Endothelial cell of umbilical vein (primary cell): ENCODE measurements at regions not wholly inside any gene's neighbourhood (a gene's known extent, or its start where the extent isn't known, plus 50 kb on each side); places are given as distances from the start of the nearest gene placed in this dataset.

ENCODE experiments used
- BruUV-seq: library from RNA; stranded (reverse); fragments of 400-500 nt; replicated peaks from 2 replicates; lab custom pipeline; 2021; lab: Mats Ljungman, UMichigan
- CTCF ChIA-PET: fragments of 300-600, 350-600 bp; sonication (Branson Sonifier 250); formaldehyde crosslinking; loops from one replicate; lab custom pipeline; 2021; ENCODE audit warnings: antibody characterized with exemption, inconsistent platforms; lab: Charles Lee
- POLR2A ChIA-PET: fragments of 300-600, 350-600 bp; sonication (Branson Sonifier 250); formaldehyde crosslinking; loops from one replicate; lab custom pipeline; 2021; ENCODE audit warnings: antibody characterized with exemption, inconsistent platforms; lab: Charles Lee
- DNase-seq: peaks from one replicate; pipeline ENCODE4 v3.0.0-alpha.2; 2011; ENCODE audit warnings: low read depth, low spot score
- FAIRE-seq: peaks from 2 replicates; lab custom pipeline; 2011; peaks lifted over from hg19 to GRCh38; lab: Jason Lieb, UNC
- H2AFZ ChIP-seq: 2 replicates; pipeline ENCODE4 v1.6.0; 2012; ENCODE audit warnings: low read depth, low read length, control low read depth, inconsistent platforms
- H3K27ac ChIP-seq: 2 replicates; pipeline ENCODE4 v1.5.1; 2011; ENCODE audit warnings: low read depth, mild to moderate bottlenecking, control low read depth, low read length, moderate library complexity; ENCODE audit not compliant: insufficient read depth
- H3K27me3 ChIP-seq, 2 experiments: 2 replicates each; pipeline versions ENCODE4 v1.6.0 to v1.6.1; 2011; ENCODE audit warnings: low read length in 2 of 2, mixed read lengths in 1 of 2; ENCODE audit not compliant: control insufficient read depth in 2 of 2, insufficient read depth in 2 of 2
- H3K36me3 ChIP-seq, 2 experiments: 2 replicates in 1 of 2; 3 replicates in 1 of 2; pipeline ENCODE4 v1.5.1; 2011; ENCODE audit warnings: low read length in 2 of 2, mild to moderate bottlenecking in 1 of 2, moderate library complexity in 1 of 2; ENCODE audit not compliant: control insufficient read depth in 2 of 2, insufficient read depth in 2 of 2; ENCODE audit errors: extremely low read depth in 1 of 2
- H3K4me1 ChIP-seq: 3 replicates; pipeline ENCODE4 v1.5.1; 2011; ENCODE audit warnings: mild to moderate bottlenecking, low read length; ENCODE audit not compliant: control insufficient read depth, insufficient read depth; ENCODE audit errors: extremely low read depth
- H3K4me2 ChIP-seq: 2 replicates; pipeline ENCODE4 v1.6.1; 2011; ENCODE audit warnings: low read length, control low read depth, mixed read lengths; ENCODE audit not compliant: insufficient read depth
- H3K4me3 ChIP-seq, 3 experiments: fragments of 200-600 bp in 1 of 3; sonication (generic), shearing (Covaris generic) in 1 of 3; replicated peaks in 1 of 3; 2 replicates each; pipeline ENCODE4 v1.5.1; 2011 to 2016; ENCODE audit warnings: control low read depth in 3 of 3, low read length in 3 of 3, mild to moderate bottlenecking in 2 of 3, inconsistent platforms in 1 of 3, low read depth in 1 of 3, moderate library complexity in 1 of 3; ENCODE audit not compliant: insufficient read depth in 1 of 3
- H3K79me2 ChIP-seq: 2 replicates; pipeline ENCODE4 v1.6.0; 2012; ENCODE audit warnings: low read length, inconsistent platforms; ENCODE audit not compliant: control insufficient read depth, insufficient read depth
- H3K9ac ChIP-seq: replicated peaks from 2 replicates; pipeline ENCODE3; 2011; ENCODE audit warnings: low read length, control low read depth; ENCODE audit not compliant: insufficient read depth; ENCODE audit errors: extremely low read depth
- H3K9me1 ChIP-seq: replicated peaks from 3 replicates; pipeline ENCODE4 v1.6.0; 2011; ENCODE audit warnings: mild to moderate bottlenecking, low read length; ENCODE audit not compliant: control insufficient read depth, insufficient read depth; ENCODE audit errors: extremely low read depth
- H3K9me3 ChIP-seq: replicated peaks from 2 replicates; pipeline ENCODE4 v1.5.1; 2012; ENCODE audit warnings: low read length, inconsistent platforms; ENCODE audit not compliant: control insufficient read depth, insufficient read depth
- H4K20me1 ChIP-seq: replicated peaks from 2 replicates; pipeline ENCODE3; 2011; ENCODE audit warnings: mild to moderate bottlenecking, low read length; ENCODE audit not compliant: control insufficient read depth, insufficient read depth; ENCODE audit errors: extremely low read depth
- CTCF ChIP-seq, 2 donors: IDR thresholded peaks; 1 replicate in 1 of 2; 2 replicates in 1 of 2; pipeline ENCODE4 v1.5.1; 2011; ENCODE audit warnings: low read length in 2 of 2, mild to moderate bottlenecking in 2 of 2, moderate library complexity in 2 of 2, control low read depth in 1 of 2, inconsistent platforms in 1 of 2, low read depth in 1 of 2; ENCODE audit not compliant: insufficient read depth in 1 of 2; ENCODE audit errors: extremely low read depth in 1 of 2
- EZH2 ChIP-seq: IDR thresholded peaks from 2 replicates; pipeline ENCODE4 v1.6.1; 2012; ENCODE audit warnings: borderline replicate concordance, low read depth, mild to moderate bottlenecking, moderate library complexity, low read length, inconsistent platforms; ENCODE audit not compliant: severe bottlenecking
- FOS ChIP-seq: IDR thresholded peaks from 2 replicates; pipeline ENCODE4 v1.6.1; 2011; ENCODE audit warnings: mild to moderate bottlenecking, low read length, moderate library complexity, borderline replicate concordance; ENCODE audit not compliant: insufficient read depth
- GATA2 ChIP-seq: IDR thresholded peaks from 2 replicates; pipeline ENCODE4 v1.7.0; 2011; ENCODE audit warnings: low read depth, mild to moderate bottlenecking, moderate library complexity, mixed read lengths, low read length; ENCODE audit not compliant: insufficient read length, insufficient read depth
- JUN ChIP-seq: IDR thresholded peaks from 2 replicates; pipeline ENCODE4 v1.6.1; 2011; ENCODE audit warnings: borderline replicate concordance, low read depth; ENCODE audit not compliant: insufficient read length, insufficient read depth
- MAX ChIP-seq: IDR thresholded peaks from 2 replicates; pipeline ENCODE4 v1.6.1; 2011; ENCODE audit not compliant: insufficient read depth, insufficient read length
- MYC ChIP-seq: IDR thresholded peaks from one replicate; pipeline ENCODE4 v1.6.1; 2011; ENCODE audit warnings: mild to moderate bottlenecking, low read depth, low read length
- POLR2A ChIP-seq: IDR thresholded peaks from 2 replicates; pipeline ENCODE4 v1.6.1; 2012; ENCODE audit warnings: low read depth, mild to moderate bottlenecking, control low read depth, low read length
- POLR2AphosphoS5 ChIP-seq: IDR thresholded peaks from 2 replicates; pipeline ENCODE4 v1.6.1; 2012; ENCODE audit warnings: low read depth, mild to moderate bottlenecking, control low read depth, low read length, moderate library complexity; ENCODE audit not compliant: insufficient read depth
- dilution Hi-C: fragments of 300-500 bp; cut with MboI; formaldehyde crosslinking; loops from one replicate; pipeline ENCODE4 v1.15.0; 2019; ENCODE audit warnings: low sequenced_read_pairs; ENCODE audit not compliant: extremely low pct_ligation_motif_present
- intact Hi-C: fragments of 100-400 bp; cut with micrococcal nuclease; formaldehyde crosslinking; loops from one replicate; pipeline ENCODE4 v1.10.0; 2022

- CTCF ChIA-PET = no interaction called here
- H3K9me3 ChIP-seq = no peaks in the 10 kb centered on the region
- DNase-seq = no peak
- TF ChIP-seq POLR2AphosphoS5 (no peak), POLR2A (no peak), MYC (no peak), MAX (no peak), GATA2 (no peak), EZH2 (no peak), JUN (no peak), CTCF (IDR thresholded peaks at IDR 0.05; ENCODE audit: extremely low read depth in 1 of 2, insufficient read depth in 1 of 2, low read depth in 1 of 2, low read length in 2 of 2) (no peak), FOS (no peak)
- no peak overlapping the region for H3K9ac ChIP-seq
- no TSS peak for BruUV-seq
- H4K20me1 ChIP-seq = no peaks in the 10 kb centered on the region
- no peaks in the 10 kb centered on the region for H3K79me2 ChIP-seq
- H3K4me2 ChIP-seq = no peak overlapping the region
- POLR2A ChIA-PET = no interaction called here
- dilution Hi-C loops = no loop called here
- H3K4me3 ChIP-seq = no peak overlapping the region
- H3K4me1 ChIP-seq = no peaks in the 10 kb centered on the region
- FAIRE-seq = no peak
- H2AFZ ChIP-seq = no peak overlapping the region
- intact Hi-C loops = no loop called here
- H3K36me3 ChIP-seq = no peaks in the 10 kb centered on the region
- no peak overlapping the region for H3K27ac ChIP-seq
- H3K27me3 ChIP-seq = no peaks in the 10 kb centered on the region
- no peaks in the 10 kb centered on the region for H3K9me1 ChIP-seq
Measured at GRCh38 chr3:106006571-106006970, 137.8 kb upstream of the CBLB start.
